ENCODE measurements at regions not wholly inside any gene's neighbourhood (a gene's known extent, or its start where the extent isn't known, plus 50 kb on each side); places are given as distances from the start of the nearest gene placed in this dataset.

DNA sequence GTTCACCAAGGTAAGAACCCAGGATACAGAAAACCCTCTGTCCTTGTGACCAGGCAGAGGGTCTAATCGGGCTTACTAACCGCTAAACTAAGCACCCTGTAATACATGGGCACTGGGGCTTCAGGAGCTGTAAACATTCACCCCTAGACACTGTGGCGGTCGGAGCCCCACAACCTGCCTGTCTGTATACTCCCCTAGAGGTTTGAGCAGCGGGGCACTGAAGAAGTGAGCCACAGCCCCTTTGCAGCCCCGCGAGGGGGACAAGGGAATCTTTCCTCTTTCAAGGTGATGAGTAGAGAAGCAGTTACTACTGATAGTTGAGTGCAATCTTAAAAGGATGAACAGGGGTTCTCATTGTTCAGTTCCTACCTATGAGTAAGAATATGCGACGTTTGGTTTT lies 397.2 kb downstream of the AEBP2 start:
- H3K4me1 Mint-ChIP-seq (ENCODE audit: low read depth) = no peaks in the 10 kb centered on the region
- DNase-seq (ENCODE audit: low spot score) = no peak
- H3K27ac Mint-ChIP-seq = no peak overlapping the region
- no peaks in the 10 kb centered on the region for H3K36me3 Mint-ChIP-seq (ENCODE audit: low read depth)
- no peak overlapping the region for H3K4me3 Mint-ChIP-seq
- H3K9me3 Mint-ChIP-seq = peaks cover 3% of the 10 kb centered on the region
- intact Hi-C loops (cut with micrococcal nuclease) = no loop called here
- no peaks in the 10 kb centered on the region for H3K27me3 Mint-ChIP-seq (ENCODE audit: insufficient read depth)

DNA sequence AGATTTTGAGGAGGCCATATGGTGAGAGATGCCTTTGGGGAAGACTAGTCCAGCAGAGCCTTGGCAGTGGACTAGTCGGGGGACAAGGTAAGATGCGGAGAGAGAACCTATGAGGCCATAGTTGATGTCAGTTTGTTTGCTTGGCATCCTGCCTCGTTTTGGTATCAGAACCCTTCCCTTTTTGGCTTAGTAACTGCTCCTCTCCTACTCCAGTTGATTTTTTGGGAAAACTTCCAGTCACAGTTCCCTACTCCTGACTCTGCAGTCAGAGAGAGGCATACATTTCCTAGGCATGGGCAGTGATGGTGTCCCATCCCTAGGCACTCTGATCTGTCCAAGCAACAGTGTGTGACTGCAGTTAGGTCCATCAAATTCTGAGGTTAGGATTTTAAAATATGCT lies 398.3 kb downstream of the AEBP2 start:
- H3K36me3 Mint-ChIP-seq (ENCODE audit: low read depth) = no peaks in the 10 kb centered on the region
- intact Hi-C loops (cut with micrococcal nuclease) = no loop called here
- DNase-seq (ENCODE audit: low spot score) = no peak

DNA sequence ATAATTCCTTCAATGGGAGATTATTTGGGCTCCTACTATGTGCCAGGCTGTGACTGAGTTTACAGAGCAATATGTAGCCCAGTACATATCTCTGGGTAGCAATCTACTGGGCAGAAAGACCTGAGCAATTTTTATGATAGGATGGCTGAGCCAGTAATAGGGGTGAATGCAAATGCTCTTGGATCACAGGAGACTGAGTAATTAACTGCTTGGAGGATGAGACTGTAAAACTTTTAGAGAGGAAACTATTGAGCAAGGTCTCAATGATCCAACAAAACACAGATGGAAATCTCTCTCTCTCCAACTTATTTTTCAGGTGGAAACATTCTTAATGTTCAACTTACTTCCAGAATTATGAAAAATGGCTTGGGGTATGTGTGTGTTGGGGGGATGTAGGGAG lies 402.2 kb downstream of the AEBP2 start:
- intact Hi-C loops (cut with micrococcal nuclease) = no loop called here
- H3K27me3 Mint-ChIP-seq (ENCODE audit: insufficient read depth) = no peaks in the 10 kb centered on the region
- H3K27ac Mint-ChIP-seq = no peak overlapping the region
- H3K9me3 Mint-ChIP-seq = peaks cover 3% of the 10 kb centered on the region
- H3K4me1 Mint-ChIP-seq (ENCODE audit: low read depth) = no peaks in the 10 kb centered on the region
- H3K4me3 Mint-ChIP-seq = no peak overlapping the region
- DNase-seq (ENCODE audit: low spot score) = no peak
- peaks cover 2% of the 10 kb centered on the region for H3K36me3 Mint-ChIP-seq (ENCODE audit: low read depth)

More for the DNA sequence above, 398.3 kb downstream of the AEBP2 start:
- peaks cover 3% of the 10 kb centered on the region for H3K9me3 Mint-ChIP-seq
- H3K4me3 Mint-ChIP-seq = no peak overlapping the region
- no peaks in the 10 kb centered on the region for H3K27me3 Mint-ChIP-seq (ENCODE audit: insufficient read depth)
- H3K27ac Mint-ChIP-seq = no peak overlapping the region
- H3K4me1 Mint-ChIP-seq (ENCODE audit: low read depth) = no peaks in the 10 kb centered on the region

DNA sequence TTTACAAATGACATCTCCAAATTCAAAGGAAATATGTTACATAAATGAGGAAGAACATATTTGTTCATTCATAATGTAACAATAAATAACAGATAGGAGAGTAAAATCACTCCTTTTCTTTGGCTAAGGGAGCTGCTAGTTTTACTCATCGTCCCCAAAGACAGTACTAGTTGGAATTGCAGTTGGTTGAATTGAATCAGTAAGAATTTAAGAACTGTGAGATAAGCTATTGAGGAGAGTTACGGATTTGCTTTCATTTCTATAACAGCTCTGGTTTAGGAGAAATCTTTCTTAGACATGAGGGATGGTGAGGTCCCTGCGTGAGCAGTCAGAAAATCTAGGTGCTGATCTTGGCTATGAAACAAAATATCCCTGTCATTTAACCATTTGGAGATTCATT lies 402.8 kb downstream of the AEBP2 start:
- Mint-ChIP-seq H3K36me3 (ENCODE audit: low read depth) (peaks cover 2% of the 10 kb centered on the region), H3K4me3 (no peak overlapping the region), H3K9me3 (peaks cover 3% of the 10 kb centered on the region), H3K27ac (no peak overlapping the region), H3K27me3 (ENCODE audit: insufficient read depth) (no peaks in the 10 kb centered on the region), H3K4me1 (ENCODE audit: low read depth) (no peaks in the 10 kb centered on the region)
- DNase-seq (ENCODE audit: low spot score) = no peak
- intact Hi-C loops (cut with micrococcal nuclease) = no loop called here

DNA sequence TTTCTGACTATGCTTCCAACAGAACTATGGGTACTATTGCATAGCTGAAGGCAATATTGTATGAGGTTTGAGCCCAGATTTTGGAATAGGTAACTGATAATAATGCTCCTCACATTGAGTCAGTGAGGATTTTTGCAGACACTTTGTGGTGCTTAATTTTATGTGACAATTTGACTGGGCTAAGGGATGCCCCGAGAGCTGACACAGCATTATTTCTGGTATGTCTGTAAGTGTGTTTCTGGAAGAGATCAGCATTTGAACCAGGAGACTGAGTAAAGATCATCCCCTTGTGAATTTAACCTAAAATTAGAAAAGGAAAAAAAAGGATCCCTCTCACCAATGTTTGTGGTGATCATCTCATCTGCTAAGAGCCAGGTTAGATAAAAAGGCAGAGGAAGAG lies 404.9 kb downstream of the AEBP2 start:
- Mint-ChIP-seq H3K27me3 (ENCODE audit: insufficient read depth) (no peaks in the 10 kb centered on the region), H3K27ac (no peak overlapping the region), H3K36me3 (ENCODE audit: low read depth) (peaks cover 2% of the 10 kb centered on the region), H3K4me3 (no peak overlapping the region), H3K9me3 (no peaks in the 10 kb centered on the region), H3K4me1 (ENCODE audit: low read depth) (no peaks in the 10 kb centered on the region)
- intact Hi-C loops (cut with micrococcal nuclease) = no loop called here
- DNase-seq (ENCODE audit: low spot score) = no peak

DNA sequence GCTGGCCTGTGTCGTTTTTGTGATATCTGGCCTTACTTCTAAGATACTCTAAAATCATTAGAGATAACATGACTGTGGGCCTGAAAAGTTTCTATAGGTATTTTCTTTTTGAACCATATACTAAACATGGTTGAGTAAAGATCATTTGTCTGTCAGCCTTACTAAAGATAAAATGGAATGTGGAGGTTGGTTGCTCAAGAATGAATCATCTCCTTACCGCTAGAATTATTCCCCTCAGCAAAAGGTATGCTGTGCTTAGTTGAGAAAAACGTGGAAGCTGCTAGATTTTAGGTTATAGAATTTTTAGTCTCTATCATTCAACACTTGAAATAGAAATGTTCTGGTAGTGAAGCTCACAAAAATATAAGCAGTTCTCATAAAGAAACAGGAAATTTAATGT lies 407.3 kb downstream of the AEBP2 start:
- DNase-seq (ENCODE audit: low spot score) = no peak
- H3K36me3 Mint-ChIP-seq (ENCODE audit: low read depth) = peaks cover 2% of the 10 kb centered on the region
- H3K27me3 Mint-ChIP-seq (ENCODE audit: insufficient read depth) = no peaks in the 10 kb centered on the region
- no peak overlapping the region for H3K27ac Mint-ChIP-seq
- H3K9me3 Mint-ChIP-seq = peaks cover 5% of the 10 kb centered on the region
- no peaks in the 10 kb centered on the region for H3K4me1 Mint-ChIP-seq (ENCODE audit: low read depth)
- H3K4me3 Mint-ChIP-seq = no peak overlapping the region
- intact Hi-C loops (cut with micrococcal nuclease) = no loop called here

DNA sequence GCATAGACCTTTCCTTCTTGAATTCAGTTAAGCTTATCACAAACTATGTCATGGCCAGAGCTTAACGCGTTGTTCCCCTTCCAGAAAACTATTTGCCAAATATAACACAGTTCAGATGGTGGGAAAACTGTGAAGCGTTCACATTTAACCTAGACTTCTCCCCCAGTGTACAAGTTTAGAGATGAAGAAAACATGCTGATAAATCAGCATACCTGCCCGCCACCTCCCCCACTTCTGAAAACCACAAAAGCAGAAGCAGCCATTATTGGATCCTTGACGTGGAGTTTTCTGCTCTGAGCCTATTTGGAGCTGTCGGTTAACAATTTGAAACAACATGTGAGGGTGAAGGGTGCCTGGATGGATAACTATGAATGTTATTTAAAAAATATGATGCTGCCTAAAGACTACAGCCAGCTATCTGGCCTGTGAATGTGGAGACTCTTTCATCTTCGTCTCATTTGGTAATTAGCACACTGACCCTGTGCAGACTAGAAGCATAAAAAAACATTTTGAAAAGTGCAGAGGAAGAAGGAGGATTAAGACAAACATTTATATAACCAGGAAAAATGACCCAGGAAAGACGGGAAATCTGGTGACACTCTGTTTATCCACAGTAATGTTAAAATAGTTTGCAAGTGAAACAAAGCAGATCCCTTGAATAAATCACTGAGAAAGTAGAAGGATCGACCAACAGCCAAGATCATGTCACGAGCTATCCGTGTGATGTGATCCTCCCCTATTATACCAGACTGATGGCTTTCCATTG lies 408.2 kb downstream of the AEBP2 start:
- Mint-ChIP-seq H3K27ac (no peak overlapping the region), H3K36me3 (ENCODE audit: low read depth) (peaks cover 2% of the 10 kb centered on the region), H3K27me3 (ENCODE audit: insufficient read depth) (no peaks in the 10 kb centered on the region), H3K4me1 (ENCODE audit: low read depth) (no peaks in the 10 kb centered on the region), H3K4me3 (no peak overlapping the region), H3K9me3 (peaks cover 5% of the 10 kb centered on the region)
- no peak for DNase-seq (ENCODE audit: low spot score)
- intact Hi-C loops (cut with micrococcal nuclease) = no loop called here

DNA sequence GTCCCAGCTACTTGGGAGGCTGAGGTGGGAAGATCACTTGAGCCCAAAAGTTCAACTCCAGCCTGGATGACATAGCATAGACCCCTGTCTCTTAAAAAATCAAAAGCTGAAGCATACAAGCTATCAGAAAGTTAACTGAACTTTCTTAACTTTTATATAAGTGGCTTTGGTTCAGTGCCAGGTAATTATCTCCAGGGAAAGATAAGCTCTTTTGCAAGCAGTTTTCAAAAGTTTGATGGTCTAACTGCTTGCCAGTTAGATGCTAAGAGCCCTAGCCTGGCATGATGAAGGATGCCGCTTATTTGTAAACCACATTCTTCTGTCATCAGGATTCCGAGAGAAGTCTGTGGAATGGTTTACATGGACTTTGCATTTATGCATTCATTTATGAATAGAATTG lies 409.1 kb downstream of the AEBP2 start:
- no peak for DNase-seq (ENCODE audit: low spot score)
- Mint-ChIP-seq H3K4me3 (no peak overlapping the region), H3K27me3 (ENCODE audit: insufficient read depth) (no peaks in the 10 kb centered on the region), H3K4me1 (ENCODE audit: low read depth) (no peaks in the 10 kb centered on the region), H3K9me3 (peaks cover 5% of the 10 kb centered on the region), H3K27ac (no peak overlapping the region), H3K36me3 (ENCODE audit: low read depth) (peaks cover 2% of the 10 kb centered on the region)
- intact Hi-C loops (cut with micrococcal nuclease) = no loop called here

DNA sequence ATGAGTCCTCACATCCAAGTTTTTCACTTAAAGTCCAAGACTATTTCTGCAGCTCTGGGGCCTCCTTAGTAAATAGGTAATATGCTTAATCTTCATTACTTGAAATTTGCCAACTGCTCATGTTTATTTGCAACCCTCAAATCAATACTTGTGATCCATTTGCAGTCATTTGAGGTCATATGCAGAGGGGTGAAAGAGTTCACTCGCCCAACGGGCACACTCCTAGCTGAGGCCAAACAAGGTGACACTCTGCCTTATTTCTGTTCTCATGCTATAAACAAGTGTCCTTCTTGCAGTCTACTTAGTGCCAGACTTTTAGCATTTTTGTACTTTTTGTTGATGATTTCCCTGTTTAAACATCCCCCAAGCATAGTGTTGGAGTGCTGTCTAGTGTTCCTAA lies 409.9 kb downstream of the AEBP2 start:
- no peak overlapping the region for H3K4me3 Mint-ChIP-seq
- H3K27me3 Mint-ChIP-seq (ENCODE audit: insufficient read depth) = no peaks in the 10 kb centered on the region
- no peak overlapping the region for H3K27ac Mint-ChIP-seq
- no peak for DNase-seq (ENCODE audit: low spot score)
- H3K4me1 Mint-ChIP-seq (ENCODE audit: low read depth) = no peaks in the 10 kb centered on the region
- intact Hi-C loops (cut with micrococcal nuclease) = no loop called here
- peaks cover 2% of the 10 kb centered on the region for H3K36me3 Mint-ChIP-seq (ENCODE audit: low read depth)
- H3K9me3 Mint-ChIP-seq = peaks cover 5% of the 10 kb centered on the region

DNA sequence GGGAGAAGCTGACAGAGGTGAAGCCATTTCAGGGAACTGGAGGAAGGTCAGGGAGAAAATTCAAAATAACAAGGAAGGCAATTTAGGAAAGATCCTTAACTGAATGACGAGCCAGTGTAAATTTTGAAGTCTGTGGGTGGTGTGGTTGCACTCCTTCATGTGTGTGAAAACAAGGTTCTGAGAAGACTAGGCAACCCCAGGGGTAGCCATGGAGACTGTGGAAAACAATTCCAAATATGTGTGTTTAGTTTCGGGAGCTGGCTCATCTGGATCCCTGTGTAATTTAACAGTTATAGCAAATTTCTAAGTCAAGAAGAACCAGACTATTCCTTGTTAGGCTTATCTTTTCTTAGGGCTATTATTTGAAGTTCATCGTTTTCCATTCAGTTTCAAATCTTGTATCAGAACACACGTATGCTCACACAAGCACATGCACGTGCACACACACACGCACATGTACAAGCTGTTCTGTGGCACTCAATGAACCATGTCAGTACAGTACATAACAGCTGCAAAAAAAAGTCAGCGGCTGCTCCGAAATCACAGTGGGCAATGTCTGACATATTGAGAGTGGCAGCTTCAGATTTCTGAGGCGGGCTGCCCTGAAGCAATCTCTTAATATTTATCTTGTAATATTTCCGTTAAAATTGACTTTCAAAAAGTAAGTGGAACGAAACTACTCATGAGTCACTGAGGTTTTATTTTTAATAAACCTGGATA lies 411.2 kb downstream of the AEBP2 start:
- H3K9me3 Mint-ChIP-seq = peaks cover 5% of the 10 kb centered on the region
- intact Hi-C loops (cut with micrococcal nuclease) = no loop called here
- no peak overlapping the region for H3K27ac Mint-ChIP-seq
- peaks cover 2% of the 10 kb centered on the region for H3K36me3 Mint-ChIP-seq (ENCODE audit: low read depth)
- no peaks in the 10 kb centered on the region for H3K27me3 Mint-ChIP-seq (ENCODE audit: insufficient read depth)
- H3K4me1 Mint-ChIP-seq (ENCODE audit: low read depth) = no peaks in the 10 kb centered on the region
- DNase-seq (ENCODE audit: low spot score) = no peak
- H3K4me3 Mint-ChIP-seq = no peak overlapping the region

DNA sequence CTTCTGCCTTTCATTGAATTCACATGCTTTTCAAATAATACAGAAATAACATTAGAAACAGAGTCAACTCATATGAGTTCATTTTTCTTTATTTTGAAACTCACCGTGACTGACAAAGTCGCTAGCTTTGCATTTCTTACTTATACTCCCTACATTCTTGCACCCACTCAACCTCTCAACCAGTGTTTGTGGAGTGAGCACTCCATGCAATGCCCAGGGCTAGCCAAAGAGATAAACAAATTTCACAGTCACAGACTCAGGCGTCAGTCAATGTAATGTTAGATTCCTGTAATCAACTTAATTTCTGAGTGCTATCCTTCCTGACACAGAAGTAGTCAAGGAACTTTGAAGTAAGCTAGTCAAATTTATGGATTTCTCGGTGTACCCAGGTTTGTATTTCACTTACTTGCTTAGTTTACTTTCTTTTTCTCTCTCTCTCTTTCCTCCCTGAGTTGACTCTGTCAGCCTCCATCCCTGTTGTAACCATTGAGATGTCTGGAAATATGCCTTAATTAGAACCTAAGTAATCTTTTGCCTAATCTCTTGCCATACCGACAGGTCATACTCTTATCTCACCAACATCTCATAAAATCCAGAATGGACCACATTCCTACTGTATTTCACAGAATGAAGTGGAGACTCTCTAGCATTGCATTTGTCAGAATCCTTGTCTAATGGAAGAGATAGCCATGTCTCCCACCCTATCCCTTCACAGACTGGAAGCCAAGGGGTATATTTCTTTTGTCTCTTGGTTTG lies 413.0 kb downstream of the AEBP2 start:
- Mint-ChIP-seq H3K36me3 (ENCODE audit: low read depth) (no peaks in the 10 kb centered on the region), H3K27me3 (ENCODE audit: insufficient read depth) (no peaks in the 10 kb centered on the region), H3K4me3 (no peak overlapping the region), H3K27ac (no peak overlapping the region), H3K9me3 (peaks cover 9% of the 10 kb centered on the region), H3K4me1 (ENCODE audit: low read depth) (no peaks in the 10 kb centered on the region)
- intact Hi-C loops (cut with micrococcal nuclease) = no loop called here
- DNase-seq (ENCODE audit: low spot score) = no peak

DNA sequence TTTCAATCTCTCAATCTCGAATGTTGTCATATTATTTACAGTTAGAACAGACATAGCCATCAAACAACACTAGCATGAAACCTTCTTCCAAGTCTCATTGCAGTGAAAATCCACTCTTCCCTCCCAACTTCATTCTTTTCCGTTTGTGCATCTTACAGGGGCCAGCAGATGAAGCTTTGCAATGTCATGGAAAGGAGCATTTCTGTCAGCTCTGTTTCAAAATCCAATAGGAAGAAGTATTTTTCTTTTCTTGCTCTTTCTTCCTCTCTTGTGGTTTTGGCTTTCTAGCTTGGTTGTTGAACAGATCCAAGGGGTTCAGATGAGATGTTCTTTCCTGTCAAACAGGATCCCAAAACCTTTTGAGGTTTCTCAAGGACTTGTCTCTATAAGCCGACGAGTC lies 416.6 kb downstream of the AEBP2 start:
- no peak overlapping the region for H3K27ac Mint-ChIP-seq
- no peaks in the 10 kb centered on the region for H3K4me1 Mint-ChIP-seq (ENCODE audit: low read depth)
- no peak overlapping the region for H3K4me3 Mint-ChIP-seq
- intact Hi-C loops (cut with micrococcal nuclease) = no loop called here
- no peaks in the 10 kb centered on the region for H3K36me3 Mint-ChIP-seq (ENCODE audit: low read depth)
- DNase-seq (ENCODE audit: low spot score) = no peak
- peaks cover 3% of the 10 kb centered on the region for H3K9me3 Mint-ChIP-seq
- no peaks in the 10 kb centered on the region for H3K27me3 Mint-ChIP-seq (ENCODE audit: insufficient read depth)

DNA sequence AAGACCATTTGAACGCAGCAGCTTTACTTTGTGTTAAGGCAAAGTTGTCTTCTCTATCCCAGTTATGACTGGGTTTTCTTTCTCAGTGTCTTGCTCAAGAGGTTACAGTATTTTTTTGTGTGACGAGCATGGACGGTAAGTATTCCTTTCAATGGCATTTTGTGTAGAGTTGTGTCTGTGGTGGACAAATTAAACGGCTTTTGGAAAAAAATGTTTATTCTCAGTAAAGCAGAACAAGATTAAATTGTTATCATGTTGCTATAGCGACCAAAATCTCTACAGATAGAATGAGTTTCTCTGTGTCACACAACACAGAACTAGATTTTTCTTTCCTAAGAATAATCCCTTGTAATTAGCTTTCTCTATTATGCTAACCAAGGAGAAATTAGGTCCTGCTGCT lies 417.1 kb downstream of the AEBP2 start:
- DNase-seq (ENCODE audit: low spot score) = no peak
- intact Hi-C loops (cut with micrococcal nuclease) = no loop called here
- Mint-ChIP-seq H3K27me3 (ENCODE audit: insufficient read depth) (no peaks in the 10 kb centered on the region), H3K4me3 (no peak overlapping the region), H3K36me3 (ENCODE audit: low read depth) (no peaks in the 10 kb centered on the region), H3K27ac (no peak overlapping the region), H3K4me1 (ENCODE audit: low read depth) (no peaks in the 10 kb centered on the region), H3K9me3 (peaks cover 3% of the 10 kb centered on the region)
